ENCODE measurements at regions not wholly inside any gene's neighbourhood (a gene's known extent, or its start where the extent isn't known, plus 50 kb on each side); places are given as distances from the start of the nearest gene placed in this dataset.
"Not testable (repeated sequence)": the region's sequence is repeated elsewhere in the genome, so short reads cannot be mapped to it uniquely, and the experiment has no call there.

GRCh38 chr2:129369437-129369836 lies 610.0 kb upstream of the RAB6C start:
- no peak for DNase-seq (ENCODE audit: low read depth)

DNA sequence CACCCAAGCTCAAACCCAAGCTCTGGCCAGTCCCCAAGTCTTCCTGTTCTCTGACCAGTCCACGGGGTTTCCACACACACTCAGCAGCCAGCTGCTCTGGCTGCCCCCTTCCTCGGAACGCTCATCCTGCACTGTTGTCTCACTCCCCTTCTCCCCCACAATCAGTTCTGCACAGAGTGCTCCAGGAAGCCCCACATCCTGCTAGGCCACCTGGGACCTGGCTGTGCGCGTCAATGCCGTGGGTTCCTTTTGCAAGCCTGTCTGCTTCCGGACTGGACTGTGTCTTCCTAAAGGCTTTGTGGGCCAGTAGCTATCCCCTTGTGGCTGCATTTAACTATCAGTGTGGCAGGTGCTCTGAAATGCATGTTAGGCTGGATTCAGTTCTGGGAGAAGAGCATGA lies 605.0 kb upstream of the RAB6C start:
- DNase-seq (ENCODE audit: low read depth) = no peak

- DNase-seq (ENCODE audit: low read depth) = no peak
Measured at GRCh38 chr2:129375632-129376425, 603.6 kb upstream of the RAB6C start.

DNA sequence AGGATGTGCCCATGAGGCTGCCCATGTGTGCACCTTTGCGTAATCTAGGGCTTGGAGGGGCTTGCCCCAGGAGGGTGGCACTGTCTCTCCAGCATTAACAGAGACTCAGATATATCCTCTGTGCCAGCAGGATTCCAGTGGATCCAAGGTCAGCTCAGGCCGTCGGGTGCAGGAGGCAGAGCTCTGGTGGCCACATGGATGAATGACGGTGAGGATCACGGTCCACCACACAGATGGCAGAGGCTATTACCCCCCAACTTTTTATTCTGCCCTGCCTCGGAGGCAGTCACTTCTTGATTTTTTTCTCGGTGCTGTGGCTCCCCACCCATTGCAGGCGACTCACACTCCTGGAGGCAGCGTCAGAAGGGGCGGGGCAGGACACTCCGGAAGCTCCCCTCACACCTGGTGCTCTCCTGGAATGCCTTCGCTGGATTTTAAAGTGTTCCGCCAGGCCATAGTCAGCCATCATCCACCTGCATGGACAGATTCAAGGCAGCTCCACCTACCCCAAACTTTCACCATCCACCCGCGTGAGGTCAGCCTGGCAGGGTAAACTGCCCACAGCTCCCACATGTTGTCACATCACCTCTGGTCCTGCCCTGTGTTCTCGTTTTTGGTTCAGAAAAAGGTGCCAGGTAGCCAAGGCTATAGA lies 602.9 kb upstream of the RAB6C start:
- no peak for DNase-seq (ENCODE audit: low read depth)

DNA sequence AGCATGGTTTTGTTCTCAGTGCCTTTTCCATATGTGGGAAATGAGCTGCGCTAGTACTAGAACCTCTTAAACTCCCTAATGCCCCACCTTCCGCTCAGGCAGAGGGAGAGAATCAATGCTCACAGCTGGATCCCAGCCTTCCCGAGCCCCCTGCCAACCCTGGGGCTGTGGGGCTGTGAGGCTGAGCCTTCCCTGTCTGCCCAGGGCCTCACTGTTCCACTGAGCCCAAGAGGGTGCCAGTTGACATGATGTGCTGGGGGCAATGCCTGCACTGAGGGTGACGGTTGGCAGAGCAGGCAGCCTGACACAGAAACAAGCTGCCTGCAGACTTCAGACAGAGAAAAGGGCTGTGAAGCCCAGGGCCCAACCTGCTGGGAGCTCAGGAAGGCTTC lies 602.4 kb upstream of the RAB6C start:
- DNase-seq (ENCODE audit: low read depth) = no peak

- no peak for DNase-seq (ENCODE audit: low read depth)
Measured at GRCh38 chr2:129378186-129378585, 601.3 kb upstream of the RAB6C start.

DNA sequence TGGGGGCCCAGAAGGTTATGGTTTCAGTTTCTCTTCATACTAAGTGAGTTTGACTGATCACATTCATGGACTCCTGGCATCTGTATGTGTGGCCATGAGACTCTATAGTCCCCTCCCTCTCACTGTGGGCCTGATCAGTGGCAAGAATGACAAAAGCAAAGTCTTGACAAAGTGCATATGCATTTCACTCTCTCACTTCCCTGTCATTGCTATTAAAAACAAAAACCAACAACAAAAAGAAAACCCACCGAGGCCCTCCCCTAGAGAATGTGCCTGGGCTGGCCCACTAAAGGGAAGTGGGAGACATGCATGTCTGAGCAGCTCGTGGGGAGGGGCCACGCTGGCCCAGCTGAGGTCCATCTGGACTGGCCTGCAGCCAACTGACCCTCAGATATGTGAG lies 600.1 kb upstream of the RAB6C start:
- no peak for DNase-seq (ENCODE audit: low read depth)

DNA sequence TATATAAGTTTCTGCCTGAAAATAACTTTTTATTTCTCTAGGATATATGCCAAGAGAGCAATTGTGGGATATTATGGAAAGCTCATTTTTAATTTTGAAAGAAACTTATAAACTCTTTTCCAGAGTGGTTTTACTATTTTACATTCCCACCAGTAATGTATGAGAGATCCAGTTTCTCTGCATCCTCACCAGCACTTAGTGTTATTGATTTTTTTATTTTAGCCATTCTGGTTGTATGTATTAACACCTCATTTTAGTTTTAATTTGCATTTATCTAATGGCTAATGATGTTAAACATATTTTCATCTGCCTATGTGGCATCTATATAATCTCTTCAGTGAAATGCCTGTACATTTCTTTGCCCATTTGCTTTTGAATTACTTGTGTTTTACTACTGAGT lies 597.7 kb upstream of the RAB6C start:
- no peak for DNase-seq (ENCODE audit: low read depth)

DNA sequence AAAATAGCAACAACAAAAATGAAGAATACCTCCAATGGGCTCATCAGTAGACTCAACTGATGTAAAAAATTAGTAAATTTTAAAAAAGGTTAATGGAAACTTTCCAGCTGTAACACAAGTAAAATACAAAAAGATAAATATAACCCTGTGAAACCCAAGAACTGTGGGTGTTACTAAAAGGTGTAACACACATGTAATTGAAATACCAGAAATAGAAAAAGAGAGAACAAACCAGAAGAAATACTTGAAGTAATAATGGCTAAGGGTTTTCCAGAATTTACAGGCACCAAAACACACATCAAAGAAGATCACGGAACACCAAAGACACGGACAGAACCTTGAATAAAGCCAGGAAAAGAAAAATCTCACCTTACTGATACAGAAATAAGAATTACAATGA lies 590.6 kb upstream of the RAB6C start:
- no peak for DNase-seq (ENCODE audit: low read depth)

GRCh38 chr2:129393816-129394215 lies 585.6 kb upstream of the RAB6C start:
- DNase-seq (ENCODE audit: low read depth) = no peak

- DNase-seq (ENCODE audit: low read depth) = no peak
Measured at GRCh38 chr2:129396980-129397599, 582.4 kb upstream of the RAB6C start.

DNA sequence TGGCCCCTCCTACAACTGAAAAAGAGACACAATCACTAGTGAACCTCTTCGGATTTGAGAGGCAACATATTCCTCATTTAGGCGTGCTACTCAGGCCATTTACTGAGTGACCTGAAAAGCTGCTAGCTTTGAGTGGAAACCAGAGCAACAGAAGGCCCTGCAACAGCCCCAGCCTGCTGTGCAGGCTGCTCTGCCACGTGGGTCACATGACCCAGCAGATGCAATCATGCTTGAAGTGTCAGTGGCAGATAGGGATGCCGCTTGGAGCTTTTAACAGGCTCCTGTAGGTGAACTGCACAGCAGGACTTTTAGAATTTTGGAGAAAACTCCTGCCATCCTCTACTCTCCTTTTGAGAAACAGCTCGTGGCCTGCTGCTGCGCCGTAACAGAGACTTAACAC lies 578.6 kb upstream of the RAB6C start:
- DNase-seq (ENCODE audit: low read depth) = no peak

DNA sequence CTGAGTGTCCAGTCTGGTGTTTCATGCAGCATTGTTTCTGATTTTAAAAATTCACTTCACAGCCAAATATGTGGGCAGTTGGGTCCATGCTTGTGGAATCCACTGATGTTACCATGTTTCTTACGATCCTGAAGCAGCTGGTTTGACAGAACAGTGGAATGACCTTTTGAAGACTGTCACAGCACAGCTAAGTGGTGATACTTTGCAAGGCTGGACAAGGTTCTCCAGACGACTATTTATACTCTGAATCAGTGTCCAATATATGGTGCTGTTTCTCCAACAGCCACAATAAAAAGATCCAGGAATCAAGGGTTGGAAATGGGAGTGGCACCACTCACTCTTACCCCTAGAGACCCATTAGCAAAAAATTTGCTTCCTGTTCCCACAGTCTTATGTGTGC lies 577.4 kb upstream of the RAB6C start:
- DNase-seq (ENCODE audit: low read depth) = no peak

DNA sequence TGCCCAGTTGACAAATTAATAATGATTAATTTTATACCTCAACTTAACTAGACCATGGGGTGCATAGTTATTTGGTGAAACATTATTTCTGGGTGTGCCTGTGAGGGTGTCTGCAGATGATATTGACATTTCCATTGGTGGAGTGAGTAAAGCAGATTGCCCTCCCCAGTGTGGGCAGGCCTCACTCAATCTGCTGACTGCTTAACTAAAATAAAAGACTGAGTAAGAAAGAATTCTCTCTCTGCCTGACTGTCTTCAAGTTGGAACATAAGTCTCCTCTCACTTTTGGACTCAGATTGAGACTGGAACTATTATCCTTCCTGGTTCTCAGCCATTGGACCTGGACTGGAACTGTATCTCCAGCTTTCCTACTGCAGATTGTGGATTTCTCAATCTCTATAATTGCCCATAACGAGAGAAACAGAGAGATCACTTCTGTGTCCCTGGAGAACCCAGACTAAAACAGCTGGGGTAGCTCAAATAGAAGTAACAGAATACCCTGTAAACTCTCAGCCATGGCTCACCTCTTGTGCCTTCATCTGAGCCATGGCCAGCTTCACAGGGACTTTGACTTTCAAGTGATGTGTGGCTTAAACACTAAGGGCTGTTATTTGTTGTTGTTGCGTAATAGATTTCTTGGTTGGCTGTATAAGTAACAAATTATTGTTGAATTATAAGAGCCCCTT lies 575.3 kb upstream of the RAB6C start:
- DNase-seq (ENCODE audit: low read depth) = no peak

DNA sequence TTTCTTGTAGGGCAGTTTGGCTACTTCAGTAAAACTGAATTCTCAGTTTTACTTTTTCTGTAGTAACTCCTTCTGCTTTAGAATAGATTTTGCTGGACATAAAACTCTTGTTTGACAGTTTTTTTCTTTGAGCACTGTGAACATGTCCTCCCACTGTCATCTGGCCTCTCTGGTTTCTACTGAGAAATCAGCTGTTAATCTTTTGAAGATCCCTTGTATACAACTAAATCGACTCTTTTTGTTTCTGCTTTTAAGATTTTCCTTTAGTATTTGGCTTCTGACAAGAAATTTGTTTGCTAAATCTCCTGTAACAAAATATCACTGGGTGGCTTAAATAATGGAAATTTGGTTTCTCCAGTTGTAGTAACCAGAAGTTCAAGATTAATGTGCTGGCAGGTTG lies 570.9 kb upstream of the RAB6C start:
- DNase-seq (ENCODE audit: low read depth) = no peak

DNA sequence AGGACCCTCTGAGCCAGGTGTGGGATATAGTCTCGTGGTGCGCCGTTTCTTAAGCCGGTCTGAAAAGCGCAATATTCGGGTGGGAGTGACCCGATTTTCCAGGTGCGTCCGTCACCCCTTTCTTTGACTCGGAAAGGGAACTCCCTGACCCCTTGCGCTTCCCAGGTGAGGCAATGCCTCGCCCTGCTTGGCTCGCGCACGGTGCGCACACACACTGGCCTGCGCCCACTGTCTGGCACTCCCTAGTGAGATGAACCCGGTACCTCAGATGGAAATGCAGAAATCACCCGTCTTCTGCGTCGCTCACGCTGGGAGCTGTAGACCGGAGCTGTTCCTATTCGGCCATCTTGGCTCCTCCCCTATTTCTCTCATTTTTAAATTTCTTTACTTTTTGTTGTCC lies 562.4 kb upstream of the RAB6C start:
- not testable (repeated sequence) for DNase-seq (ENCODE audit: low read depth)

GRCh38 chr2:129422028-129422427 lies 557.4 kb upstream of the RAB6C start:
- DNase-seq (ENCODE audit: low read depth) = no peak

DNA sequence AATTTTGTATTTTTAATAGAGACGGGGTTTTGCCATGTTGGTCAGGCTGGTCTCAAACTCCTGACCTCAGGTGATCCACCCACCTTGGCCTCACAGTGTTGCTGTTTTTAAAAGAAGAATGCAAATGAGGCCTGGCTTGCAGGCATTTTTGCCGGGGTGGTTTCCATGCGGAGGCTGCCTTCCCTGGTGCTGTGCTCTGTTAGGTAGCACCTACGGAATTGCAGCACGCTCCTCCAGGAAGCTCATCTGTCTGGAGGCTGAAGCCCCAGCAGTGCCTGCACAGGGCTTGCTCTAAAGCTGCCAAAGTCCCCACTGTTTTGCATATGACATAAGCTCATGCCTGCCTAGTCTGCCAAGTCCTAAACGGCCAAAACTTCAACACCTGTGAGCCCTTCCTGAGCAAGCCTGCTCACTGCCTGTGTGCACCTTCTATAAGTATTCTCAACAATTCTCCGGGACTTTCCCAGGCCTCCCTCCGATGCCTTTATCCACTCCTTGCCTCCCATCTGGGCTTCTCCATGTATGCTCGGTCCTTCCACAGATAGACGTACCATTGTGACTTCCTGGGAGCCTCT lies 551.3 kb upstream of the RAB6C start:
- no peak for DNase-seq (ENCODE audit: low read depth)

DNA sequence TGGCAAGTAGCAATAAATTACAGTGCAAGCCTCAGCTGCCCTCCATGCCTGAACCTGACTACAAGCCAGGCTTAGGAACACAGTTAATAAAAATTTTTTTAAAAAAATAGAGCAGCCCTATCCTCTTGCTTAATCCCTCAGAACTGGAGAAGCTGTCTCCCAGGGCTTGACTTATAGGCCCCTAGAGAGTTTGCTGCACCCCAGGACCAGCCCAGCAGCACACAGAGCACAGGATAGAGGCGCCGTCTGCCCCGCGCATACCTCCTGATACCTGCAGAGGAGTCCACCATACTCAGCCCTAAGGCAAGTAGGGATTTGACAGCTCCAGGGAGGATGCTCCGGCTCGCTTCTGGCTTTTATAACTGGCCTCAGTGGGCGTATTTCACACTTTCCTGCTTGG lies 548.6 kb upstream of the RAB6C start:
- no peak for DNase-seq (ENCODE audit: low read depth)

- DNase-seq (ENCODE audit: low read depth) = no peak
Measured at GRCh38 chr2:129431881-129432280, 547.6 kb upstream of the RAB6C start.

DNA sequence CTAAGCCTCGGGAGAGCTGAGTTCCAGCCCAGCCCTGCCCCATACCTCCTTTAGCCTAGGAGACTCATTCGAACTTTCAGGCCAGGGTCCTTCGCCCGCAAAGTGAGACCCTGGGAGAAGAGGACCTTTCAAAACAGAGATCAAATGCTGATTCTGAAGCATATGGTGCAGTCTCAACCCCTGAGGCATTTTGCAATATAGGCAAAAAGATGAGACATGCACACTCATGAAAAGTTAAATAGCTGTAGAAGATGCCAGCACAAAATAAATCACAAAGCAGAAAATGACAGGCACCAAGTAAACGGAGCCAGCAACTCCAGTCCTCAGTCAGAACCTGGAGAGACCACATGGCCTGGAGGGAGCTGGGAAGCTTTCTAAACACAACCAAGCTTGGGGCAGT lies 542.7 kb upstream of the RAB6C start:
- DNase-seq (ENCODE audit: low read depth) = no peak

DNA sequence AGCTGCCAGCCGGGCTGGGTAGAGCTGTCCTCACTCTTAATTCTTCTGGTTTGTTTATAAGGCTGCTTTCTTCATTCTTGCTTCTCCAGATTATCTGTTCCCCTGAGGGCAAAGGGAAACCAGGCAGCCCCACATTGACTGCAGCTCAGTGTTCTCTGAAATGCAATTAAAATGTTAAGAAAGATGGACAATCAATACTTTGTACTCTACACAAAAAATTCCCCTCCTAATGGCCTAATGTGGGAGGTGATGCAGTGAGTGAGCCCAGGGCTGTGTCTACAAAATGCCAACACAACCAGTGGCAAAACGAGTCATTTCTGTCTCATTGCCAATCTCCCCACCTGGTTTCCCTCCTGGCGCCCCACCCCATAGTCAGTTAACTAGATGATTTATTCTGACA lies 541.7 kb upstream of the RAB6C start:
- no peak for DNase-seq (ENCODE audit: low read depth)
